HepG2 (cell line): ENCODE measurements at regions not wholly inside any gene's neighbourhood (a gene's known extent, or its start where the extent isn't known, plus 50 kb on each side); places are given as distances from the start of the nearest gene placed in this dataset.

ENCODE experiments used
- ATAC-seq: fragments of 200-7000 bp; cut with Tn5 transposase; 3 replicates; pipeline ENCODE4 v1.9.1; 2020; ENCODE audit warnings: mild to moderate bottlenecking, moderate library complexity
- BruUV-seq: library from RNA; stranded (reverse); fragments of 400-500 nt; replicated peaks from 2 replicates; lab custom pipeline; 2021; lab: Mats Ljungman, UMichigan
- CTCF ChIA-PET: fragments of 300-600 bp; formaldehyde crosslinking; extraction: SDS; loops from one replicate; lab custom pipeline; 2021; ENCODE audit warnings: low total read pairs, inconsistent platforms, low intra/inter-chr PET ratio; lab: Yijun Ruan, JAX
- POLR2A ChIA-PET: fragments of 350-600 bp; sonication (Branson Sonifier 250); formaldehyde crosslinking; loops from one replicate; lab custom pipeline; 2020; ENCODE audit warnings: antibody characterized with exemption, inconsistent platforms; lab: Yijun Ruan, JAX
- DNase-seq: peaks from one replicate; pipeline ENCODE4 v3.0.0-alpha.2; 2015; ENCODE audit warnings: low spot score
- FAIRE-seq: peaks from 3 replicates; lab custom pipeline; 2011; peaks lifted over from hg19 to GRCh38; lab: Jason Lieb, UNC
- H2AFZ ChIP-seq: one replicate; pipeline ENCODE4 v1.6.1; 2011; ENCODE audit warnings: low read length, inconsistent platforms
- H3K27ac ChIP-seq: fragments of 300-600 bp; 3 replicates; pipeline ENCODE4 v1.8.0; 2011; ENCODE audit warnings: mixed run types, mild to moderate bottlenecking, mixed read lengths, low read length, inconsistent platforms; ENCODE audit not compliant: insufficient read depth; ENCODE audit errors: extremely low read length
- H3K27me3 ChIP-seq, 2 experiments: fragments of 200-600 bp in 1 of 2; 2 replicates in 1 of 2; 3 replicates in 1 of 2; pipeline versions ENCODE4 v1.6.0 to v1.8.0; 2011; ENCODE audit warnings: low read length in 2 of 2, mild to moderate bottlenecking in 2 of 2, moderate library complexity in 2 of 2, inconsistent platforms in 1 of 2; ENCODE audit not compliant: insufficient read depth in 2 of 2, control insufficient read depth in 1 of 2
- H3K36me3 ChIP-seq, 2 experiments: fragments of 200-600 bp in 1 of 2; replicated peaks in 1 of 2; 2 replicates in 1 of 2; 3 replicates in 1 of 2; pipeline versions ENCODE4 v1.5.1 to v1.8.0; 2011; ENCODE audit warnings: low read length in 2 of 2, inconsistent platforms in 1 of 2; ENCODE audit not compliant: insufficient read depth in 2 of 2, control insufficient read depth in 1 of 2
- H3K4me1 ChIP-seq: 2 replicates; pipeline ENCODE4 v1.5.1; 2012; ENCODE audit warnings: low read length, inconsistent platforms; ENCODE audit not compliant: insufficient read depth
- H3K4me2 ChIP-seq: 2 replicates; pipeline ENCODE4 v1.6.0; 2011; ENCODE audit warnings: low read depth, low read length, inconsistent platforms
- H3K4me3 ChIP-seq, 3 experiments: fragments of 200-600 bp in 1 of 3; sonication (generic), shearing (Covaris generic) in 1 of 3; replicated peaks in 1 of 3; 2 replicates each; pipeline ENCODE4 v1.5.1; 2011 to 2016; ENCODE audit warnings: low read length in 3 of 3, inconsistent platforms in 2 of 3, low read depth in 2 of 3, mild to moderate bottlenecking in 2 of 3, control low read depth in 1 of 3, mixed read lengths in 1 of 3; ENCODE audit not compliant: insufficient read depth in 1 of 3
- H3K79me2 ChIP-seq: one replicate; pipeline ENCODE4 v1.6.1; 2011; ENCODE audit warnings: low read length, inconsistent platforms; ENCODE audit not compliant: insufficient read depth
- H3K9ac ChIP-seq: 2 replicates; pipeline ENCODE4 v1.6.0; 2011; ENCODE audit warnings: mild to moderate bottlenecking, low read depth, low read length, inconsistent platforms; ENCODE audit not compliant: insufficient read depth
- H3K9me3 ChIP-seq: 2 replicates; pipeline ENCODE4 v1.5.1; 2012; ENCODE audit warnings: mild to moderate bottlenecking, low read length
- H4K20me1 ChIP-seq: 2 replicates; pipeline ENCODE4 v1.6.0; 2011; ENCODE audit warnings: inconsistent platforms, mild to moderate bottlenecking, low read length, moderate library complexity; ENCODE audit not compliant: insufficient read depth
- CREB3 ChIP-seq: sonication (generic); formaldehyde crosslinking; IDR thresholded peaks from 2 replicates; pipeline ENCODE4 v1.5.0; 2020; ENCODE audit warnings: missing genetic modification reagents
- DNMT3B ChIP-seq: conservative IDR thresholded peaks from 2 replicates; pipeline ENCODE4 v1.6.1; 2016; ENCODE audit warnings: missing biosample characterization, control low read depth
- GZF1 ChIP-seq: sonication (generic); formaldehyde crosslinking; IDR thresholded peaks from 2 replicates; pipeline ENCODE4 v1.5.1; 2020; ENCODE audit warnings: mild to moderate bottlenecking, missing genetic modification reagents
- HMGA1 ChIP-seq: sonication (generic); formaldehyde crosslinking; conservative IDR thresholded peaks from 2 replicates; pipeline ENCODE4 v1.4.0; 2020; ENCODE audit warnings: missing genetic modification reagents
- HNRNPLL ChIP-seq: fragments of 200-400 bp; formaldehyde crosslinking; IDR thresholded peaks from 2 replicates; pipeline ENCODE4 v1.6.1; 2017; ENCODE audit warnings: mild to moderate bottlenecking, low read depth, low read length; ENCODE audit not compliant: poor library complexity, severe bottlenecking
- MEF2D ChIP-seq: sonication (generic); formaldehyde crosslinking; IDR thresholded peaks from 2 replicates; pipeline ENCODE4 v1.5.1; 2020; ENCODE audit warnings: mild to moderate bottlenecking, missing genetic modification reagents
- NFYC ChIP-seq: IDR thresholded peaks from 2 replicates; pipeline ENCODE4 v1.6.1; 2016; ENCODE audit warnings: missing genetic modification reagents, missing compliant biosample characterization
- PLSCR1 ChIP-seq: sonication (generic); formaldehyde crosslinking; IDR thresholded peaks from 2 replicates; pipeline ENCODE4 v1.5.0; 2020; ENCODE audit warnings: missing genetic modification reagents, mild to moderate bottlenecking, borderline replicate concordance
- RNF2 ChIP-seq: fragments of 450-650 bp; conservative IDR thresholded peaks from 2 replicates; pipeline ENCODE4 v1.6.1; 2016; ENCODE audit warnings: low read depth
- RORA ChIP-seq: sonication (generic); formaldehyde crosslinking; IDR thresholded peaks from 2 replicates; pipeline ENCODE4 v1.5.0; 2020; ENCODE audit warnings: mild to moderate bottlenecking, missing genetic modification reagents, moderate library complexity
- RXRA ChIP-seq: sonication (generic); formaldehyde crosslinking; IDR thresholded peaks from 2 replicates; pipeline ENCODE4 v1.5.1; 2020; ENCODE audit warnings: missing genetic modification reagents
- TFAP4 ChIP-seq: sonication (generic); IDR thresholded peaks from 2 replicates; pipeline ENCODE4 v1.6.1; 2016; ENCODE audit warnings: low read depth, borderline replicate concordance
- ZEB1 ChIP-seq: IDR thresholded peaks from 2 replicates; pipeline ENCODE4 v1.6.1; 2012; ENCODE audit warnings: mild to moderate bottlenecking, low read depth, inconsistent platforms; ENCODE audit not compliant: insufficient replicate concordance
- ZNF205 ChIP-seq: IDR thresholded peaks from 2 replicates; pipeline ENCODE4 v1.6.1; 2018; ENCODE audit warnings: missing biosample characterization, missing genetic modification reagents
- ZNF260 ChIP-seq: sonication (generic); formaldehyde crosslinking; IDR thresholded peaks from 2 replicates; pipeline ENCODE4 v1.4.0; 2020; ENCODE audit warnings: missing genetic modification reagents, low read depth, mild to moderate bottlenecking, borderline replicate concordance
- ZNF547 ChIP-seq: sonication (generic); formaldehyde crosslinking; IDR thresholded peaks from 2 replicates; pipeline ENCODE4 v1.5.1; 2020; ENCODE audit warnings: mild to moderate bottlenecking, missing genetic modification reagents
- ZNF549 ChIP-seq: sonication (generic); formaldehyde crosslinking; IDR thresholded peaks from 2 replicates; pipeline ENCODE4 v1.5.0; 2020; ENCODE audit warnings: missing genetic modification reagents
- ZNF777 ChIP-seq: sonication (generic); formaldehyde crosslinking; IDR thresholded peaks from 2 replicates; pipeline ENCODE4 v1.4.0; 2020; ENCODE audit warnings: missing genetic modification reagents
- WGBS: methylation state at CpG from one replicate; pipeline ENCODE4 v1.1.6; 2017; ENCODE audit warnings: low lambda C conversion rate; 5-methylcytosine and 5-hydroxymethylcytosine counted together
- in situ Hi-C: cut with HindIII; loops from 2 replicates; pipeline ENCODE4 v1.10.0; 2017; ENCODE audit warnings: low pct_unique_long_range_greater_than_20kb; ENCODE audit not compliant: extremely low pct_ligation_motif_present
- intact Hi-C: fragments of 100-400 bp; cut with micrococcal nuclease; formaldehyde crosslinking; loops from one replicate; pipeline ENCODE4 v1.10.0; 2022; ENCODE audit not compliant: unreplicated experiment

- intact Hi-C loops, result no loop called here
- FAIRE-seq, result no peak
- in situ Hi-C loops, result no loop called here
These were observed 138.3 kb upstream of the ST6GAL2 start for GRCh38 chr2:107024269-107024668.

GRCh38 chr2:107025291-107025857, 139.4 kb upstream of the ST6GAL2 start:
- in situ Hi-C loops, result no loop called here
- TF ChIP-seq NFYC (CRISPR knock-in tag) (no peak), ZNF260 (no peak), PLSCR1 (CRISPR knock-in tag) (no peak), RNF2 (no peak), ZNF547 (CRISPR knock-in tag) (no peak), RXRA (CRISPR knock-in tag) (no peak), ZEB1 (no peak), DNMT3B (no peak), ZNF777 (CRISPR knock-in tag) (no peak), GZF1 (no peak), RORA (CRISPR knock-in tag) (no peak), CREB3 (no peak), ZNF205 (CRISPR knock-in tag) (no peak), ZNF549 (CRISPR knock-in tag) (no peak), TFAP4 (no peak)

More at GRCh38 chr2:107024269-107024668, 138.3 kb upstream of the ST6GAL2 start:
- ATAC-seq (no peak), DNase-seq (no peak)
- 55% methylated on average over 2 of the region's 2 CpGs for WGBS
- H3K9me3 ChIP-seq, result peaks cover 20% of the 10 kb centered on the region; the same call in 1 of the 2 replicates
- H3K9ac ChIP-seq, result no peak overlapping the region
- H2AFZ ChIP-seq, result no peak overlapping the region
- POLR2A ChIA-PET, result no interaction called here
- BruUV-seq, result no TSS peak
- no peaks in the 10 kb centered on the region for H3K79me2 ChIP-seq
- no peak overlapping the region for H3K4me3 ChIP-seq
- CTCF ChIA-PET, result no interaction called here
- H3K27ac ChIP-seq, result no peak overlapping the region
- H3K4me2 ChIP-seq, result no peak overlapping the region
- no peaks in the 10 kb centered on the region for H4K20me1 ChIP-seq
- H3K36me3 ChIP-seq, result no peaks in the 10 kb centered on the region
- TF ChIP-seq RXRA (CRISPR knock-in tag) (no peak), HMGA1 (no peak), MEF2D (CRISPR knock-in tag) (no peak), HNRNPLL (no peak)
- TF ChIP-seq, all 625 proteins: peak for 0
- Histone ChIP-seq H3K4me1 (no peaks in the 10 kb centered on the region), H3K27me3 (no peaks in the 10 kb centered on the region)

More at GRCh38 chr2:107025291-107025857, 139.4 kb upstream of the ST6GAL2 start:
- ATAC-seq (no peak), FAIRE-seq (no peak), DNase-seq (no peak)
- Histone ChIP-seq H3K4me3 (no peak overlapping the region), H3K79me2 (no peaks in the 10 kb centered on the region), H3K4me2 (no peak overlapping the region), H4K20me1 (no peaks in the 10 kb centered on the region), H3K36me3 (no peaks in the 10 kb centered on the region), H3K4me1 (no peaks in the 10 kb centered on the region), H3K9me3 (peaks cover 20% of the 10 kb centered on the region; the same call in 1 of the 2 replicates), H3K27me3 (no peaks in the 10 kb centered on the region), H3K27ac (no peak overlapping the region), H2AFZ (no peak overlapping the region), H3K9ac (no peak overlapping the region)
- POLR2A ChIA-PET, result no interaction called here
- WGBS, result 9% methylated on average over 6 of the region's 6 CpGs
- intact Hi-C loops, result no loop called here
- CTCF ChIA-PET, result no interaction called here
- no TSS peak for BruUV-seq
